H1 (cell line): ENCODE measurements at regions not wholly inside any gene's neighbourhood (a gene's known extent, or its start where the extent isn't known, plus 50 kb on each side); places are given as distances from the start of the nearest gene placed in this dataset.

Source experiments
- ASH2L ChIP-seq: fragments of 200-600, 300-600 bp; sonication (generic); IDR thresholded peaks from one replicate; pipeline ENCODE4 v1.7.1; 2017; ENCODE audit warnings: low read length
- ATF3 ChIP-seq: IDR thresholded peaks from 2 replicates; pipeline ENCODE4 v1.6.1; 2011; ENCODE audit warnings: low read depth, mild to moderate bottlenecking, low read length; ENCODE audit not compliant: insufficient read depth
- CBX8 ChIP-seq: fragments of 300-800, 300-1000 bp; sonication (generic); IDR thresholded peaks from 2 replicates; pipeline ENCODE4 v1.7.1; 2016; ENCODE audit warnings: low read depth, low read length, borderline replicate concordance
- CEBPB ChIP-seq: IDR thresholded peaks from 2 replicates; pipeline ENCODE4 v1.6.1; 2012; ENCODE audit warnings: low read depth, low read length
- CHD7 ChIP-seq: fragments of 300-600 bp; sonication (generic); IDR thresholded peaks from 2 replicates; pipeline ENCODE4 v1.7.1; 2012; ENCODE audit warnings: low read length, moderate library complexity, mild to moderate bottlenecking, inconsistent platforms; ENCODE audit not compliant: insufficient replicate concordance
- MAFK ChIP-seq: IDR thresholded peaks from 2 replicates; pipeline ENCODE4 v1.6.1; 2012; ENCODE audit warnings: low read depth, mild to moderate bottlenecking, improper control_type of control experiment, low read length
- SIN3A ChIP-seq, 2 experiments: IDR thresholded peaks in 1 of 2; conservative IDR thresholded peaks in 1 of 2; 2 replicates each; pipeline ENCODE4 v1.6.1; 2011 to 2012; ENCODE audit warnings: low read length in 2 of 2, improper control_type of control experiment in 1 of 2, low read depth in 1 of 2, mild to moderate bottlenecking in 1 of 2
- SUZ12 ChIP-seq: fragments of 200-600 bp; sonication (generic); IDR thresholded peaks from 2 replicates; pipeline ENCODE4 v1.6.1; 2012; ENCODE audit warnings: mild to moderate bottlenecking, inconsistent platforms, low read length, moderate library complexity, mixed read lengths
- YY1 ChIP-seq: IDR thresholded peaks from 2 replicates; pipeline ENCODE4 v1.6.1; 2011; ENCODE audit warnings: low read depth, mild to moderate bottlenecking, low read length
- ZNF274 ChIP-seq: IDR thresholded peaks from 2 replicates; pipeline ENCODE4 v1.7.0; 2012; ENCODE audit warnings: low read length, borderline replicate concordance; ENCODE audit errors: extremely low read depth

- TF ChIP-seq CHD7, result no peak
- no peak for TF ChIP-seq MAFK
- TF ChIP-seq ASH2L, result no peak
- TF ChIP-seq ATF3, result no peak
- TF ChIP-seq YY1, result no peak
- TF ChIP-seq SUZ12, result no peak
- no peak for TF ChIP-seq SIN3A (conservative IDR thresholded peaks at IDR 0.05 in 1 of 2, IDR thresholded peaks at IDR 0.05 in 1 of 2; ENCODE audit: low read depth in 1 of 2, low read length in 2 of 2)
- no peak for TF ChIP-seq ZNF274
- no peak for TF ChIP-seq CBX8
- TF ChIP-seq CEBPB, result no peak
Measured at GRCh38 chr6:140205795-140206593, 831.5 kb upstream of the CITED2 start (continued).
